NK-92 treated with Interleukin-12 subunit alpha and Interleukin-12 subunit beta, amount 100 ng/mL, for 24 hours (cell line): ENCODE measurements at regions not wholly inside any gene's neighbourhood (a gene's known extent, or its start where the extent isn't known, plus 50 kb on each side); places are given as distances from the start of the nearest gene placed in this dataset.

Experiments
- DNase-seq: peaks from one replicate; lab custom pipeline; 2025; lab: John Stamatoyannopoulos, UW

GRCh38 chr19:30743702-30744101 lies 371.5 kb downstream of the ZNF536 start:
- DNase-seq, result no peak

- DNase-seq, result no peak
Measured at GRCh38 chr19:30743011-30743410, 370.8 kb downstream of the ZNF536 start.

- DNase-seq, result no peak
Measured at GRCh38 chr19:30742406-30742938, 370.3 kb downstream of the ZNF536 start.

- DNase-seq, result no peak
Measured at GRCh38 chr19:30741566-30741965, 369.4 kb downstream of the ZNF536 start.

GRCh38 chr19:30739394-30739793 lies 367.2 kb downstream of the ZNF536 start:
- DNase-seq, result no peak

GRCh38 chr19:30738047-30738446 lies 365.9 kb downstream of the ZNF536 start:
- DNase-seq, result no peak

- DNase-seq, result no peak
Measured at GRCh38 chr19:30734669-30735068, 362.5 kb downstream of the ZNF536 start.

GRCh38 chr19:30733826-30734550 lies 361.8 kb downstream of the ZNF536 start:
- no peak for DNase-seq

GRCh38 chr19:30731591-30731990 lies 359.4 kb downstream of the ZNF536 start:
- DNase-seq, result no peak

- peak; percentile 4 for DNase-seq
Measured at GRCh38 chr19:30729451-30729850, 357.3 kb downstream of the ZNF536 start.

GRCh38 chr19:30722761-30723160 lies 350.6 kb downstream of the ZNF536 start:
- no peak for DNase-seq

GRCh38 chr19:30722186-30722585 lies 350.0 kb downstream of the ZNF536 start:
- DNase-seq, result no peak

GRCh38 chr19:30719999-30720345 lies 347.8 kb downstream of the ZNF536 start:
- no peak for DNase-seq

GRCh38 chr19:30719189-30719998 lies 347.2 kb downstream of the ZNF536 start:
- DNase-seq, result no peak

GRCh38 chr19:30718707-30719106 lies 346.5 kb downstream of the ZNF536 start:
- no peak for DNase-seq

- DNase-seq, result no peak
Measured at GRCh38 chr19:30718014-30718413, 345.8 kb downstream of the ZNF536 start.

- DNase-seq, result no peak
Measured at GRCh38 chr19:30717381-30717780, 345.2 kb downstream of the ZNF536 start.

- no peak for DNase-seq
Measured at GRCh38 chr19:30712431-30713337, 340.5 kb downstream of the ZNF536 start.

GRCh38 chr19:30711826-30712225 lies 339.6 kb downstream of the ZNF536 start:
- no peak for DNase-seq

- DNase-seq, result no peak
Measured at GRCh38 chr19:30711296-30711695, 339.1 kb downstream of the ZNF536 start.

- DNase-seq, result no peak
Measured at GRCh38 chr19:30710721-30711120, 338.5 kb downstream of the ZNF536 start.
